ACHN (cell line): ENCODE measurements at regions not wholly inside any gene's neighbourhood (a gene's known extent, or its start where the extent isn't known, plus 50 kb on each side); places are given as distances from the start of the nearest gene placed in this dataset.
A peak's percentile ranks its signal among the peaks of the same experiment; 100 is the strongest.
"Not testable (repeated sequence)": the region's sequence is repeated elsewhere in the genome, so short reads cannot be mapped to it uniquely, and the experiment has no call there.

Experiments used
- DNase-seq: peaks from one replicate; pipeline ENCODE4 v3.0.0-alpha.2; 2015
- in situ Hi-C: cut with HindIII; loops from 2 replicates; pipeline ENCODE4 v1.10.0; 2017; ENCODE audit warnings: low sequenced_read_pairs, low pct_ligation_motif_present, low pct_unique_long_range_greater_than_20kb

GRCh38 chr20:51941503-51941902, 139.2 kb upstream of the SALL4 start:
- in situ Hi-C loops = no loop called here
- no peak for DNase-seq

- in situ Hi-C loops = no loop called here
- DNase-seq = no peak
Observed at GRCh38 chr20:51939259-51939585, 136.9 kb upstream of the SALL4 start.

GRCh38 chr20:51938559-51939258, 136.4 kb upstream of the SALL4 start:
- no peak for DNase-seq
- in situ Hi-C loops = no loop called here

GRCh38 chr20:51937779-51938178, 135.5 kb upstream of the SALL4 start:
- in situ Hi-C loops = no loop called here
- no peak for DNase-seq

- in situ Hi-C loops = no loop called here
- DNase-seq = no peak
Observed at GRCh38 chr20:51936377-51936776, 134.1 kb upstream of the SALL4 start.

- in situ Hi-C loops = no loop called here
- DNase-seq = no peak
Observed at GRCh38 chr20:51935003-51935358, 132.7 kb upstream of the SALL4 start.

- no peak for DNase-seq
- in situ Hi-C loops = no loop called here
Observed at GRCh38 chr20:51934301-51935002, 132.1 kb upstream of the SALL4 start.

- DNase-seq = no peak
Observed at GRCh38 chr20:51931371-51931781, 129.1 kb upstream of the SALL4 start.

GRCh38 chr20:51930775-51931174, 128.5 kb upstream of the SALL4 start:
- in situ Hi-C loops = no loop called here
- peak; percentile 12 for DNase-seq

More at GRCh38 chr20:51931371-51931781, 129.1 kb upstream of the SALL4 start:
- in situ Hi-C loops = no loop called here

GRCh38 chr20:51928931-51929330, 126.6 kb upstream of the SALL4 start:
- no peak for DNase-seq
- in situ Hi-C loops = no loop called here

- in situ Hi-C loops, DNase-seq: not testable (repeated sequence)
Observed at GRCh38 chr20:51927970-51928369, 125.6 kb upstream of the SALL4 start.

GRCh38 chr20:51926670-51927305, 124.5 kb upstream of the SALL4 start:
- DNase-seq = no peak
- in situ Hi-C loops = no loop called here

- in situ Hi-C loops = no loop called here
- DNase-seq = no peak
Observed at GRCh38 chr20:51924509-51924908, 122.2 kb upstream of the SALL4 start.

- in situ Hi-C loops = no loop called here
- DNase-seq = no peak
Observed at GRCh38 chr20:51923633-51924032, 121.3 kb upstream of the SALL4 start.

- in situ Hi-C loops, DNase-seq: not testable (repeated sequence)
Observed at GRCh38 chr20:51922812-51923211, 120.5 kb upstream of the SALL4 start.

- in situ Hi-C loops = no loop called here
- no peak for DNase-seq
Observed at GRCh38 chr20:51918561-51918960, 116.2 kb upstream of the SALL4 start.

- DNase-seq = no peak
- in situ Hi-C loops = no loop called here
Observed at GRCh38 chr20:51917886-51918535, 115.7 kb upstream of the SALL4 start.

- in situ Hi-C loops = no loop called here
- DNase-seq = no peak
Observed at GRCh38 chr20:51916244-51916643, 113.9 kb upstream of the SALL4 start.

- no peak for DNase-seq
- in situ Hi-C loops = no loop called here
Observed at GRCh38 chr20:51914758-51915157, 112.4 kb upstream of the SALL4 start.
